Nephron progenitor cell (in vitro differentiated cells): ENCODE measurements at regions not wholly inside any gene's neighbourhood (a gene's known extent, or its start where the extent isn't known, plus 50 kb on each side); places are given as distances from the start of the nearest gene placed in this dataset.
A peak's percentile ranks its signal among the peaks of the same experiment; 100 is the strongest.
"Not testable (repeated sequence)": the region's sequence is repeated elsewhere in the genome, so short reads cannot be mapped to it uniquely, and the experiment has no call there.

Source experiments
- DNase-seq: peaks from one replicate; pipeline ENCODE4 v3.0.0; 2021
- H3K27ac Mint-ChIP-seq: 2 replicates; pipeline ENCODE4 v1.8.0; 2021; ENCODE audit warnings: mild to moderate bottlenecking, moderate library complexity, mixed read lengths
- H3K27me3 Mint-ChIP-seq: 2 replicates; pipeline ENCODE4 v1.8.0; 2021; ENCODE audit warnings: mild to moderate bottlenecking, low read depth, mixed read lengths; ENCODE audit not compliant: poor library complexity
- H3K36me3 Mint-ChIP-seq: 2 replicates; pipeline ENCODE4 v1.8.0; 2021; ENCODE audit warnings: low read depth, mixed read lengths
- H3K4me1 Mint-ChIP-seq: 2 replicates; pipeline ENCODE4 v1.8.0; 2021; ENCODE audit warnings: mixed read lengths
- H3K4me3 Mint-ChIP-seq: 2 replicates; pipeline ENCODE4 v1.8.0; 2021; ENCODE audit warnings: mild to moderate bottlenecking, moderate library complexity, mixed read lengths
- H3K9me3 Mint-ChIP-seq: 2 replicates; pipeline ENCODE4 v1.8.0; 2021; ENCODE audit warnings: mild to moderate bottlenecking, moderate library complexity, mixed read lengths
- CTCF ChIP-seq: fragments of 200-600 bp; sonication (generic); IDR thresholded peaks from 2 replicates; pipeline ENCODE4 v1.5.0; 2021; ENCODE audit warnings: antibody characterized with exemption

- H3K27ac Mint-ChIP-seq: peak overlapping the region; percentile 40
- peaks cover 5% of the 10 kb centered on the region for H3K4me1 Mint-ChIP-seq
- DNase-seq: no peak
- H3K9me3 Mint-ChIP-seq: peaks cover under 1% of the 10 kb centered on the region
- H3K4me3 Mint-ChIP-seq: no peak overlapping the region
- no peaks in the 10 kb centered on the region for H3K36me3 Mint-ChIP-seq
- TF ChIP-seq CTCF: no peak
- H3K27me3 Mint-ChIP-seq: peaks cover 13% of the 10 kb centered on the region
Observed at GRCh38 chr16:9670033-9670432, 512.2 kb downstream of the GRIN2A start.

- H3K27ac Mint-ChIP-seq, H3K9me3 Mint-ChIP-seq, DNase-seq, H3K36me3 Mint-ChIP-seq, H3K4me1 Mint-ChIP-seq, H3K4me3 Mint-ChIP-seq: not testable (repeated sequence)
- peaks cover 13% of the 10 kb centered on the region for H3K27me3 Mint-ChIP-seq
Observed at GRCh38 chr16:9670616-9671015, 511.6 kb downstream of the GRIN2A start.

GRCh38 chr16:9676560-9677300 is 505.5 kb downstream of the GRIN2A start:
- Mint-ChIP-seq H3K4me1 (peaks cover 25% of the 10 kb centered on the region), H3K27me3 (peaks cover 16% of the 10 kb centered on the region)
- not testable (repeated sequence) for H3K4me3 Mint-ChIP-seq, H3K9me3 Mint-ChIP-seq, H3K36me3 Mint-ChIP-seq, H3K27ac Mint-ChIP-seq, DNase-seq

GRCh38 chr16:9677301-9677653 is 505.0 kb downstream of the GRIN2A start:
- Mint-ChIP-seq H3K36me3 (no peaks in the 10 kb centered on the region), H3K9me3 (no peaks in the 10 kb centered on the region), H3K27me3 (peaks cover 16% of the 10 kb centered on the region), H3K27ac (no peak overlapping the region), H3K4me1 (peaks cover 26% of the 10 kb centered on the region), H3K4me3 (no peak overlapping the region)
- no peak for TF ChIP-seq CTCF
- DNase-seq: no peak

GRCh38 chr16:9679213-9679767 is 502.9 kb downstream of the GRIN2A start:
- H3K9me3 Mint-ChIP-seq: peaks cover 15% of the 10 kb centered on the region
- no peak overlapping the region for H3K27ac Mint-ChIP-seq
- TF ChIP-seq CTCF: no peak
- H3K27me3 Mint-ChIP-seq: peaks cover 16% of the 10 kb centered on the region
- peak overlapping the region; percentile 9 for H3K4me3 Mint-ChIP-seq
- H3K4me1 Mint-ChIP-seq: peaks cover 26% of the 10 kb centered on the region
- no peak for DNase-seq
- H3K36me3 Mint-ChIP-seq: peaks cover 6% of the 10 kb centered on the region

GRCh38 chr16:9680019-9680655 is 502.1 kb downstream of the GRIN2A start:
- Mint-ChIP-seq H3K27ac (no peak overlapping the region), H3K9me3 (peaks cover 15% of the 10 kb centered on the region), H3K4me3 (no peak overlapping the region), H3K4me1 (peaks cover 26% of the 10 kb centered on the region), H3K27me3 (peaks cover 16% of the 10 kb centered on the region), H3K36me3 (peaks cover 6% of the 10 kb centered on the region)
- no peak for TF ChIP-seq CTCF
- DNase-seq: no peak
